ENCODE measurements at regions not wholly inside any gene's neighbourhood (a gene's known extent, or its start where the extent isn't known, plus 50 kb on each side); places are given as distances from the start of the nearest gene placed in this dataset.
"Not testable (repeated sequence)": the region's sequence is repeated elsewhere in the genome, so short reads cannot be mapped to it uniquely, and the experiment has no call there.

DNA sequence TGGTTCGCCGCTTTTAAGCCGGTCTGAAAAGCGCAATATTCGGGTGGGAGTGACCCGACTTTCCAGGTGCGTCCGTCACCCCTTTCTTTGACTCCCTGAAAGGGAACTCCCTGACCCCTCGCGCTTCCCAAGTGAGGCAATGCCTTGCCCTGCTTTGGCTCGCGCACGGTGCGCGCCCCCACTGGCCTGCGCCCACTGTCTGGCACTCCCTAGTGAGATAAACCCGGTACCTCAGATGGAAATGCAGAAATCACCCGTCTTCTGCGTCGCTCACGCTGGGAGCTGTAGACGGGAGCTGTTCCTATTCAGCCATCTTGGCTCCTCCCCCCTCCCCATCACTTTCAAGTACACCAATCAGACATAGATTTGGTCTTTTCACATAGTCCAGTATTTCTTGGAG, 88.2 kb downstream of the EBLN1 start:
- TF ChIP-seq, protein P1, sequence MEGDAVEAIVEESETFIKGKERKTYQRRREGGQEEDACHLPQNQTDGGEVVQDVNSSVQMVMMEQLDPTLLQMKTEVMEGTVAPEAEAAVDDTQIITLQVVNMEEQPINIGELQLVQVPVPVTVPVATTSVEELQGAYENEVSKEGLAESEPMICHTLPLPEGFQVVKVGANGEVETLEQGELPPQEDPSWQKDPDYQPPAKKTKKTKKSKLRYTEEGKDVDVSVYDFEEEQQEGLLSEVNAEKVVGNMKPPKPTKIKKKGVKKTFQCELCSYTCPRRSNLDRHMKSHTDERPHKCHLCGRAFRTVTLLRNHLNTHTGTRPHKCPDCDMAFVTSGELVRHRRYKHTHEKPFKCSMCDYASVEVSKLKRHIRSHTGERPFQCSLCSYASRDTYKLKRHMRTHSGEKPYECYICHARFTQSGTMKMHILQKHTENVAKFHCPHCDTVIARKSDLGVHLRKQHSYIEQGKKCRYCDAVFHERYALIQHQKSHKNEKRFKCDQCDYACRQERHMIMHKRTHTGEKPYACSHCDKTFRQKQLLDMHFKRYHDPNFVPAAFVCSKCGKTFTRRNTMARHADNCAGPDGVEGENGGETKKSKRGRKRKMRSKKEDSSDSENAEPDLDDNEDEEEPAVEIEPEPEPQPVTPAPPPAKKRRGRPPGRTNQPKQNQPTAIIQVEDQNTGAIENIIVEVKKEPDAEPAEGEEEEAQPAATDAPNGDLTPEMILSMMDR (conservative IDR thresholded peaks at IDR 0.05; ENCODE audit: low read depth in 2 of 2): not testable (repeated sequence)
- not testable (repeated sequence) for TF ChIP-seq EZH2 (IDR thresholded peaks at IDR 0.05; ENCODE audit: low read depth, unreplicated experiment); EZH2phosphoT487 (IDR thresholded peaks at IDR 0.05; ENCODE audit: unreplicated experiment); JUNB (IDR thresholded peaks at IDR 0.05; ENCODE audit: unreplicated experiment); CREB1 (CRISPR knock-in tag; IDR thresholded peaks at IDR 0.05; ENCODE audit: low read depth); POLR2AphosphoS5 (IDR thresholded peaks at IDR 0.05; ENCODE audit: low read depth); STAT1 (IDR thresholded peaks at IDR 0.05; ENCODE audit: unreplicated experiment); NANOG (IDR thresholded peaks at IDR 0.05; ENCODE audit: borderline replicate concordance); ZNF114 (CRISPR knock-in tag; IDR thresholded peaks at IDR 0.05)
- TF ChIP-seq, protein P2, sequence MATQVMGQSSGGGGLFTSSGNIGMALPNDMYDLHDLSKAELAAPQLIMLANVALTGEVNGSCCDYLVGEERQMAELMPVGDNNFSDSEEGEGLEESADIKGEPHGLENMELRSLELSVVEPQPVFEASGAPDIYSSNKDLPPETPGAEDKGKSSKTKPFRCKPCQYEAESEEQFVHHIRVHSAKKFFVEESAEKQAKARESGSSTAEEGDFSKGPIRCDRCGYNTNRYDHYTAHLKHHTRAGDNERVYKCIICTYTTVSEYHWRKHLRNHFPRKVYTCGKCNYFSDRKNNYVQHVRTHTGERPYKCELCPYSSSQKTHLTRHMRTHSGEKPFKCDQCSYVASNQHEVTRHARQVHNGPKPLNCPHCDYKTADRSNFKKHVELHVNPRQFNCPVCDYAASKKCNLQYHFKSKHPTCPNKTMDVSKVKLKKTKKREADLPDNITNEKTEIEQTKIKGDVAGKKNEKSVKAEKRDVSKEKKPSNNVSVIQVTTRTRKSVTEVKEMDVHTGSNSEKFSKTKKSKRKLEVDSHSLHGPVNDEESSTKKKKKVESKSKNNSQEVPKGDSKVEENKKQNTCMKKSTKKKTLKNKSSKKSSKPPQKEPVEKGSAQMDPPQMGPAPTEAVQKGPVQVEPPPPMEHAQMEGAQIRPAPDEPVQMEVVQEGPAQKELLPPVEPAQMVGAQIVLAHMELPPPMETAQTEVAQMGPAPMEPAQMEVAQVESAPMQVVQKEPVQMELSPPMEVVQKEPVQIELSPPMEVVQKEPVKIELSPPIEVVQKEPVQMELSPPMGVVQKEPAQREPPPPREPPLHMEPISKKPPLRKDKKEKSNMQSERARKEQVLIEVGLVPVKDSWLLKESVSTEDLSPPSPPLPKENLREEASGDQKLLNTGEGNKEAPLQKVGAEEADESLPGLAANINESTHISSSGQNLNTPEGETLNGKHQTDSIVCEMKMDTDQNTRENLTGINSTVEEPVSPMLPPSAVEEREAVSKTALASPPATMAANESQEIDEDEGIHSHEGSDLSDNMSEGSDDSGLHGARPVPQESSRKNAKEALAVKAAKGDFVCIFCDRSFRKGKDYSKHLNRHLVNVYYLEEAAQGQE (IDR thresholded peaks at IDR 0.05; ENCODE audit: unreplicated experiment): not testable (repeated sequence)
- TF ChIP-seq, protein P3, sequence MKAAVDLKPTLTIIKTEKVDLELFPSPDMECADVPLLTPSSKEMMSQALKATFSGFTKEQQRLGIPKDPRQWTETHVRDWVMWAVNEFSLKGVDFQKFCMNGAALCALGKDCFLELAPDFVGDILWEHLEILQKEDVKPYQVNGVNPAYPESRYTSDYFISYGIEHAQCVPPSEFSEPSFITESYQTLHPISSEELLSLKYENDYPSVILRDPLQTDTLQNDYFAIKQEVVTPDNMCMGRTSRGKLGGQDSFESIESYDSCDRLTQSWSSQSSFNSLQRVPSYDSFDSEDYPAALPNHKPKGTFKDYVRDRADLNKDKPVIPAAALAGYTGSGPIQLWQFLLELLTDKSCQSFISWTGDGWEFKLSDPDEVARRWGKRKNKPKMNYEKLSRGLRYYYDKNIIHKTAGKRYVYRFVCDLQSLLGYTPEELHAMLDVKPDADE (IDR thresholded peaks at IDR 0.05): not testable (repeated sequence)
- TF ChIP-seq, protein P4, sequence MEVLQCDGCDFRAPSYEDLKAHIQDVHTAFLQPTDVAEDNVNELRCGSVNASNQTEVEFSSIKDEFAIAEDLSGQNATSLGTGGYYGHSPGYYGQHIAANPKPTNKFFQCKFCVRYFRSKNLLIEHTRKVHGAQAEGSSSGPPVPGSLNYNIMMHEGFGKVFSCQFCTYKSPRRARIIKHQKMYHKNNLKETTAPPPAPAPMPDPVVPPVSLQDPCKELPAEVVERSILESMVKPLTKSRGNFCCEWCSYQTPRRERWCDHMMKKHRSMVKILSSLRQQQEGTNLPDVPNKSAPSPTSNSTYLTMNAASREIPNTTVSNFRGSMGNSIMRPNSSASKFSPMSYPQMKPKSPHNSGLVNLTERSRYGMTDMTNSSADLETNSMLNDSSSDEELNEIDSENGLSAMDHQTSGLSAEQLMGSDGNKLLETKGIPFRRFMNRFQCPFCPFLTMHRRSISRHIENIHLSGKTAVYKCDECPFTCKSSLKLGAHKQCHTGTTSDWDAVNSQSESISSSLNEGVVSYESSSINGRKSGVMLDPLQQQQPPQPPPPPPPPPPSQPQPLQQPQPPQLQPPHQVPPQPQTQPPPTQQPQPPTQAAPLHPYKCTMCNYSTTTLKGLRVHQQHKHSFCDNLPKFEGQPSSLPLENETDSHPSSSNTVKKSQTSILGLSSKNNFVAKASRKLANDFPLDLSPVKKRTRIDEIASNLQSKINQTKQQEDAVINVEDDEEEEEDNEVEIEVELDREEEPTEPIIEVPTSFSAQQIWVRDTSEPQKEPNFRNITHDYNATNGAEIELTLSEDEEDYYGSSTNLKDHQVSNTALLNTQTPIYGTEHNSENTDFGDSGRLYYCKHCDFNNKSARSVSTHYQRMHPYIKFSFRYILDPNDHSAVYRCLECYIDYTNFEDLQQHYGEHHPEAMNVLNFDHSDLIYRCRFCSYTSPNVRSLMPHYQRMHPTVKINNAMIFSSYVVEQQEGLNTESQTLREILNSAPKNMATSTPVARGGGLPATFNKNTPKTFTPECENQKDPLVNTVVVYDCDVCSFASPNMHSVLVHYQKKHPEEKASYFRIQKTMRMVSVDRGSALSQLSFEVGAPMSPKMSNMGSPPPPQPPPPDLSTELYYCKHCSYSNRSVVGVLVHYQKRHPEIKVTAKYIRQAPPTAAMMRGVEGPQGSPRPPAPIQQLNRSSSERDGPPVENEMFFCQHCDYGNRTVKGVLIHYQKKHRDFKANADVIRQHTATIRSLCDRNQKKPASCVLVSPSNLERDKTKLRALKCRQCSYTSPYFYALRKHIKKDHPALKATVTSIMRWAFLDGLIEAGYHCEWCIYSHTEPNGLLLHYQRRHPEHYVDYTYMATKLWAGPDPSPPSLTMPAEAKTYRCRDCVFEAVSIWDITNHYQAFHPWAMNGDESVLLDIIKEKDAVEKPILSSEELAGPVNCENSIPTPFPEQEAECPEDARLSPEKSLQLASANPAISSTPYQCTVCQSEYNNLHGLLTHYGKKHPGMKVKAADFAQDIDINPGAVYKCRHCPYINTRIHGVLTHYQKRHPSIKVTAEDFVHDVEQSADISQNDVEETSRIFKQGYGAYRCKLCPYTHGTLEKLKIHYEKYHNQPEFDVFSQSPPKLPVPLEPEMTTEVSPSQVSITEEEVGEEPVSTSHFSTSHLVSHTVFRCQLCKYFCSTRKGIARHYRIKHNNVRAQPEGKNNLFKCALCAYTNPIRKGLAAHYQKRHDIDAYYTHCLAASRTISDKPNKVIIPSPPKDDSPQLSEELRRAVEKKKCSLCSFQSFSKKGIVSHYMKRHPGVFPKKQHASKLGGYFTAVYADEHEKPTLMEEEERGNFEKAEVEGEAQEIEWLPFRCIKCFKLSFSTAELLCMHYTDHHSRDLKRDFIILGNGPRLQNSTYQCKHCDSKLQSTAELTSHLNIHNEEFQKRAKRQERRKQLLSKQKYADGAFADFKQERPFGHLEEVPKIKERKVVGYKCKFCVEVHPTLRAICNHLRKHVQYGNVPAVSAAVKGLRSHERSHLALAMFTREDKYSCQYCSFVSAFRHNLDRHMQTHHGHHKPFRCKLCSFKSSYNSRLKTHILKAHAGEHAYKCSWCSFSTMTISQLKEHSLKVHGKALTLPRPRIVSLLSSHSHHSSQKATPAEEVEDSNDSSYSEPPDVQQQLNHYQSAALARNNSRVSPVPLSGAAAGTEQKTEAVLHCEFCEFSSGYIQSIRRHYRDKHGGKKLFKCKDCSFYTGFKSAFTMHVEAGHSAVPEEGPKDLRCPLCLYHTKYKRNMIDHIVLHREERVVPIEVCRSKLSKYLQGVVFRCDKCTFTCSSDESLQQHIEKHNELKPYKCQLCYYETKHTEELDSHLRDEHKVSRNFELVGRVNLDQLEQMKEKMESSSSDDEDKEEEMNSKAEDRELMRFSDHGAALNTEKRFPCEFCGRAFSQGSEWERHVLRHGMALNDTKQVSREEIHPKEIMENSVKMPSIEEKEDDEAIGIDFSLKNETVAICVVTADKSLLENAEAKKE (CRISPR knock-in tag; IDR thresholded peaks at IDR 0.05): not testable (repeated sequence)
